Kidney epithelial cell (primary cell): ENCODE measurements at regions not wholly inside any gene's neighbourhood (a gene's known extent, or its start where the extent isn't known, plus 50 kb on each side); places are given as distances from the start of the nearest gene placed in this dataset.

Experiments used
- DNase-seq: peaks from one replicate; pipeline ENCODE4 v3.0.0-alpha.2; 2010; ENCODE audit warnings: low read depth
- H3K27me3 ChIP-seq: 2 replicates; pipeline ENCODE4 v1.6.0; 2011; ENCODE audit warnings: low read length; ENCODE audit not compliant: control insufficient read depth, insufficient read depth
- H3K36me3 ChIP-seq: 2 replicates; pipeline ENCODE4 v1.5.1; 2011; ENCODE audit warnings: low read length; ENCODE audit not compliant: control insufficient read depth, insufficient read depth
- H3K4me3 ChIP-seq: 2 replicates; pipeline ENCODE4 v1.5.1; 2011; ENCODE audit warnings: low read depth, mild to moderate bottlenecking, control low read depth, low read length
- CTCF ChIP-seq: IDR thresholded peaks from 2 replicates; pipeline ENCODE4 v1.5.1; 2011; ENCODE audit warnings: mild to moderate bottlenecking, moderate library complexity, low read length, control low read depth, inconsistent platforms; ENCODE audit not compliant: insufficient read depth, poor library complexity, severe bottlenecking

- no peaks in the 10 kb centered on the region for H3K36me3 ChIP-seq
- TF ChIP-seq CTCF: no peak
- H3K27me3 ChIP-seq: peaks cover 2% of the 10 kb centered on the region
- H3K4me3 ChIP-seq: no peak overlapping the region
- DNase-seq: no peak
Observed at GRCh38 chr20:24718277-24718676, 230.8 kb upstream of the CST7 start.

GRCh38 chr20:24718696-24719095, 230.4 kb upstream of the CST7 start:
- no peaks in the 10 kb centered on the region for H3K36me3 ChIP-seq
- H3K4me3 ChIP-seq: no peak overlapping the region
- peaks cover 2% of the 10 kb centered on the region for H3K27me3 ChIP-seq
- TF ChIP-seq CTCF: no peak
- no peak for DNase-seq

- peaks cover 2% of the 10 kb centered on the region for H3K27me3 ChIP-seq
- no peak for DNase-seq
- no peak overlapping the region for H3K4me3 ChIP-seq
- TF ChIP-seq CTCF: no peak
- H3K36me3 ChIP-seq: no peaks in the 10 kb centered on the region
Observed at GRCh38 chr20:24720957-24721356, 228.1 kb upstream of the CST7 start.

- DNase-seq: no peak
- no peaks in the 10 kb centered on the region for H3K36me3 ChIP-seq
- H3K27me3 ChIP-seq: peaks cover 2% of the 10 kb centered on the region
- TF ChIP-seq CTCF: no peak
- no peak overlapping the region for H3K4me3 ChIP-seq
Observed at GRCh38 chr20:24721891-24722568, 227.0 kb upstream of the CST7 start.

- no peak overlapping the region for H3K4me3 ChIP-seq
- peaks cover 2% of the 10 kb centered on the region for H3K27me3 ChIP-seq
- TF ChIP-seq CTCF: no peak
- no peak for DNase-seq
- no peaks in the 10 kb centered on the region for H3K36me3 ChIP-seq
Observed at GRCh38 chr20:24722586-24722985, 226.5 kb upstream of the CST7 start.

- Histone ChIP-seq H3K36me3 (no peaks in the 10 kb centered on the region), H3K4me3 (no peak overlapping the region), H3K27me3 (peaks cover 2% of the 10 kb centered on the region)
- DNase-seq: no peak
- no peak for TF ChIP-seq CTCF
Observed at GRCh38 chr20:24723186-24723585, 225.9 kb upstream of the CST7 start.
